Psoas muscle (tissue), 7 donors: ENCODE measurements at regions not wholly inside any gene's neighbourhood (a gene's known extent, or its start where the extent isn't known, plus 50 kb on each side); places are given as distances from the start of the nearest gene placed in this dataset.

Experiments
- ATAC-seq, 4 donors: fragments of 200-7000 bp; cut with Tn5 transposase; one replicate each; pipeline ENCODE4 v1.9.1; 2020; ENCODE audit warnings: moderate library complexity in 3 of 4, mild to moderate bottlenecking in 2 of 4
- DNase-seq, 2 donors: peaks; one replicate each; pipeline ENCODE4 v3.0.0-alpha.2; 2020
- H3K27ac ChIP-seq: fragments of 200-600 bp; one replicate; pipeline ENCODE4 v1.8.0; 2022
- H3K27me3 ChIP-seq, 3 donors: fragments of 200-600 bp in 1 of 3; one replicate each; pipeline versions ENCODE4 v1.6.1 to v1.8.0; 2013 to 2022; ENCODE audit warnings: low read length in 2 of 3, mild to moderate bottlenecking in 2 of 3, moderate library complexity in 1 of 3; ENCODE audit not compliant: insufficient read depth in 3 of 3
- H3K36me3 ChIP-seq, 2 donors: fragments of 200-600 bp in 1 of 2; one replicate each; pipeline versions ENCODE4 v1.6.1 to v1.8.0; 2013 to 2022; ENCODE audit warnings: low read depth in 1 of 2, mild to moderate bottlenecking in 1 of 2, moderate library complexity in 1 of 2; ENCODE audit not compliant: insufficient read depth in 1 of 2
- H3K4me1 ChIP-seq: fragments of 200-600 bp; one replicate; pipeline ENCODE4 v1.8.0; 2022
- H3K4me3 ChIP-seq: fragments of 200-600 bp; one replicate; pipeline ENCODE4 v1.8.0; 2022; ENCODE audit warnings: mild to moderate bottlenecking
- H3K9me3 ChIP-seq: fragments of 200-600 bp; one replicate; pipeline ENCODE4 v1.8.0; 2022
- CTCF ChIP-seq: fragments of 200-600 bp; IDR thresholded peaks from one replicate; pipeline ENCODE4 v1.8.0; 2022; ENCODE audit warnings: antibody characterized with exemption
- WGBS, 3 donors: extraction: QIAGEN DNeasy Blood & Tissue Kit; methylation state at CpG; one replicate each; pipeline versions ENCODE4 v1.1.6 to v1.1.7; 2013; 5-methylcytosine and 5-hydroxymethylcytosine counted together
- intact Hi-C, 2 donors: fragments of 100-400 bp; cut with DNase I; formaldehyde crosslinking; loops; one replicate each; pipeline versions ENCODE4 v1.11.0 to v1.14.2; 2022
- donor health status: healthy with polysubstance abuse.
- donor health status: DM: no; HTN: no; CAD: no; lungs with moderate emphysema.
- donor health status: Bipolar disorder and iron deficiency.
- donor health status: healthy.
- donor health status: DM: yes; HTN: yes; CAD: no.
- donor health status: DM: no; HTN: no; CAD: no.
- donor health status: DM: yes; HTN: yes; CAD: no.

DNA sequence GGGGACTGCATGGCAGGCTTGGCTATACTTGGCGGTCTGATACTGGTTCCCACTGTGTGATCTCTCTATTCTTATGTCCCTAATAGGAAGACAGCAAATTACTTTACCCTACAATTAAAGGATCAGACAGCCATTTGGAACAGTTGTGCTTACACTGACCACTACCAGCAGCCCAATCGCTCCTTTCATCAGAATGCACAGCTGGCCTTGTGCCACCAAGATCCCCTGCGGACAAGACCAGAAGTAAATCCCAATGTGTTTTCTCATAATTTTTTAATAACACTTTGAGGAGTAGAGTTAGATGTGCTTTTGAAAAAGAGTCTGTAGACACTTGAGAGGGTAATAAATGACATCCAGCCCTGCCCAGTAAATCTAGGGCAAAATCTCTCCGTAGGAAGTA lies 297.2 kb upstream of the ZNF32 start:
- intact Hi-C loops = no loop called here
- Histone ChIP-seq H3K27me3 (no peaks in the 10 kb centered on the region), H3K36me3 (no peaks in the 10 kb centered on the region), H3K9me3 (no peaks in the 10 kb centered on the region), H3K4me1 (no peaks in the 10 kb centered on the region), H3K27ac (no peak overlapping the region), H3K4me3 (no peak overlapping the region)
- no peak for TF ChIP-seq CTCF
- DNase-seq (no peak), ATAC-seq (no peak)
- 85 to 92% (median 89%) methylated on average over 4 of the region's 4 CpGs for WGBS, 3 donors

GRCh38 chr10:43945094-43945730 lies 296.5 kb upstream of the ZNF32 start:
- Histone ChIP-seq H3K27ac (no peak overlapping the region), H3K4me3 (no peak overlapping the region), H3K9me3 (no peaks in the 10 kb centered on the region), H3K4me1 (no peaks in the 10 kb centered on the region), H3K27me3 (no peaks in the 10 kb centered on the region), H3K36me3 (no peaks in the 10 kb centered on the region)
- DNase-seq = no peak
- ATAC-seq = no peak
- 80 to 84% (median 81%) methylated on average over 8 of the region's 8 CpGs for WGBS, 3 donors
- no peak for TF ChIP-seq CTCF
- intact Hi-C loops = no loop called here

GRCh38 chr10:43944381-43945093 lies 295.9 kb upstream of the ZNF32 start:
- H3K4me3 ChIP-seq = no peak overlapping the region
- H3K9me3 ChIP-seq = no peaks in the 10 kb centered on the region
- WGBS, 3 donors = 73 to 80% (median 76%) methylated on average over 5 of the region's 5 CpGs
- DNase-seq = no peak
- no peaks in the 10 kb centered on the region for H3K36me3 ChIP-seq
- intact Hi-C loops = no loop called here
- no peak for ATAC-seq
- TF ChIP-seq CTCF = no peak
- H3K4me1 ChIP-seq = no peaks in the 10 kb centered on the region
- no peaks in the 10 kb centered on the region for H3K27me3 ChIP-seq
- H3K27ac ChIP-seq = no peak overlapping the region

DNA sequence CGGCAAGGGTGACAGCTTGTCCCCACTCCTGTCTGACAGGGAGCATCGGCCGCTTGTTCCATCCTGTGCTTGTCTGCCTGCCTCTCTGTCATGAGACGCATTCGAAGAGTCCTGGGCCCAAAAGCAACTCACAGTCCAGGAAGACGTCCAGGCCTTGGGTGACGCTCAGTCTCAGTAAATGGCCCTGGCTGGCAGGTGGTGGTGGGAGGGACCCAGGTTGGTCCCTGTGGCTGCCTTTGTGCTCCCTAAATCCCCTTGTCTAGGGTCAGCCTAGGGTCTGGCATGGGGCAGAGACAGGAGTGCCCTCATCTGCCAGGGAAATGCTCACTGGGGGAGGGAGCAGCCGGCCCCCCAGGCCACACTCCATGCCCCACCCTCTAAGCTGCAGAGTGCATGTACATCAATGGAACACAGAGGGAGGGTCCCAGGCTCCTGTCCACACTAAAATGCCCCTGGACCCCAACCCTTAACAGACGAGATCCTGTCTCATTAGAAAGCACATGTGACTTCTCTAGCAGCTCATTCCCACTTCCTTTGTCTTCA lies 295.2 kb upstream of the ZNF32 start:
- Histone ChIP-seq H3K9me3 (no peaks in the 10 kb centered on the region), H3K36me3 (no peaks in the 10 kb centered on the region), H3K27me3 (no peaks in the 10 kb centered on the region), H3K4me3 (no peak overlapping the region), H3K4me1 (no peaks in the 10 kb centered on the region), H3K27ac (no peak overlapping the region)
- intact Hi-C loops = no loop called here
- WGBS, 3 donors = 89 to 91% (median 90%) methylated on average over 9 of the region's 9 CpGs
- no peak for TF ChIP-seq CTCF
- DNase-seq (no peak), ATAC-seq (no peak)
